GM12874 (cell line): ENCODE measurements at regions not wholly inside any gene's neighbourhood (a gene's known extent, or its start where the extent isn't known, plus 50 kb on each side); places are given as distances from the start of the nearest gene placed in this dataset.

Source experiments
- CTCF ChIP-seq: IDR thresholded peaks from 2 replicates; pipeline ENCODE4 v1.5.1; 2011; ENCODE audit warnings: low read depth, mild to moderate bottlenecking, control low read depth, low read length, moderate library complexity; ENCODE audit not compliant: insufficient read depth

DNA sequence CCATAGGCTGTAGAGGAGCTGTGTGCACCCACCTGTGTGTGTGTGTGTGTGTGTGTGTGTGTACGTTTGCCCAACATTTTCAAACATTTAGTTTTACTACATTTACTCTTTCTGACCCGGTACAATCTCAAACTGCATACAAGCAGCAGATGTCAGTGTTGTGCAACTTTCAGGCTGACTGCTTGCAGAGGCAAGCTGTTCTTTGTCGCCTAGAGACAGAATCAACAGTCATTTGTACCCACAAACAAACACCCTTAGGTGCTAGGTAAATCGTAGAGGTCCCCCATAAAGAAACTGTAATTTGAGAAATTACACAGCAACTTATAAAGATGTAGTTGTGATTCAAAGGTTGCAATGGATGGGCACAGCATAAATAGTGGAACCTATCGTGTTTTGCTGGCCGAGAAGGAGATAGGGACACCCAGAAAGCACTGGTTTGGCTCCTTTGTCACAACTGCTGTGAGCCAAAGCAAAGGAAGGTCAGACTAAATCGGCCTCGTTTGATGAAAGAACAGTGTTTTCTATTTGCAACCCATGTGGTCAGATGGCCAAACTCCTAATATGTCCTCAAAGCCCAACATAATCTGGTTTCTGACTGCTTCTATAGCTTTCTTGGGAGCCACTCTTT is 478.4 kb downstream of the TOX3 start:
- TF ChIP-seq CTCF: no peak

GRCh38 chr16:52066962-52067361 is 480.0 kb downstream of the TOX3 start:
- TF ChIP-seq CTCF: no peak

GRCh38 chr16:52056259-52056658 is 490.7 kb downstream of the TOX3 start:
- TF ChIP-seq CTCF: no peak

GRCh38 chr16:52055381-52055780 is 491.6 kb downstream of the TOX3 start:
- TF ChIP-seq CTCF: no peak

GRCh38 chr16:52054326-52054725 is 492.6 kb downstream of the TOX3 start:
- no peak for TF ChIP-seq CTCF

- no peak for TF ChIP-seq CTCF
Measured at GRCh38 chr16:52052818-52053217, 494.1 kb downstream of the TOX3 start.

DNA sequence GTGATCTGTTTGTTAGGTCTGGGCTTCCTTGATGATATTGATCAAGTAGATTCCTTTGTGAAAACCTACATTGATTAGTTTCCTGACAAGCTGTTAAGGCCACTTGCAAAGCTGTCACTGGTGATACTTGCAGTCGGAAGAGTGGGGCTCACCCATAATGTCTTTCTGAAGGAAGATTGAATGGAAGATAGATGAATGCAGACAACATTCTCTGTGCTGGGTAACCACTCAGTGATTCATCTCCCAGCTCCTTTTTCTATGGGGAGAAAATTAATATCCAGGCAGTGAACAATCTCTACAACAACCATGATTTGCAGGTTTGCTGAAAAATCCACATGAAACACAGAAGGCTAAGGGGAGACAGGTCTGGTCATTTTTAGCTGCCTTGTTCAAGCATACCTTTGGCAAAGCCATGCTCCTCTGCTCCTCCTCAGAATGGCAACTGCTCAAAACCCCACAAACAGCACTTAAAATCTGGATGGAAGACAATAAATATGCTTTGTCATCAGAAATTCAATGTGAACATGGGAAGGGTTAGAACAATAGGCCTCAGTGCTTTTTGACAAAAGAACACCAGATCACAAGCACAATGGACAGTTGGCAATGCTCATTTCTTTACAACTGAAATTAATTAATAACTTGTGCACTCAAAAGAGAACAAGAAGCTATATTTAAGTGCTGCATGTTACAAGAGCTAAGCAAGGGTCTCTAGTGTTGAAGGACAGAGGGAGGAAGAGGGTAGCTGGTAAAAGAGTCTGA is 495.4 kb downstream of the TOX3 start:
- TF ChIP-seq CTCF: no peak
